Sigmoid colon (tissue), 6 donors: ENCODE measurements at regions not wholly inside any gene's neighbourhood (a gene's known extent, or its start where the extent isn't known, plus 50 kb on each side); places are given as distances from the start of the nearest gene placed in this dataset.
A peak's percentile ranks its signal among the peaks of the same experiment; 100 is the strongest.

ENCODE experiments used
- DNase-seq: peaks from one replicate; pipeline ENCODE4 v3.0.0-alpha.2; 2019
- H3K27ac ChIP-seq, 4 donors: fragments of 200-600 bp; sonication (generic); one replicate each; pipeline ENCODE4 v1.5.1; 2016 to 2019; ENCODE audit warnings: mild to moderate bottlenecking in 1 of 4
- H3K27me3 ChIP-seq, 3 donors: fragments of 200-600 bp; sonication (generic); one replicate each; pipeline ENCODE4 v1.5.1; 2019; ENCODE audit warnings: mild to moderate bottlenecking in 1 of 3
- H3K36me3 ChIP-seq, 4 donors: fragments of 200-600 bp; sonication (generic); one replicate each; pipeline ENCODE4 v1.5.1; 2016 to 2019
- H3K4me1 ChIP-seq, 4 donors: fragments of 200-600 bp; sonication (generic); one replicate each; pipeline ENCODE4 v1.5.1; 2017 to 2019
- H3K4me3 ChIP-seq, 4 donors: fragments of 200-600 bp; sonication (generic); one replicate each; pipeline ENCODE4 v1.5.1; 2017 to 2019; ENCODE audit warnings: mild to moderate bottlenecking in 2 of 4, moderate library complexity in 1 of 4
- H3K9me3 ChIP-seq, 4 donors: fragments of 200-600 bp in 3 of 4; sonication (generic) in 3 of 4; one replicate each; pipeline versions ENCODE4 v1.5.1 to v1.6.1; 2013 to 2019
- CTCF ChIP-seq, 4 experiments: fragments of 450-650 bp in 3 of 4; fragments of 200-600 bp in 1 of 4; IDR thresholded peaks; one replicate each; pipeline ENCODE4 v1.5.1; 2016 to 2019; ENCODE audit warnings: antibody characterized with exemption in 4 of 4, mild to moderate bottlenecking in 3 of 4, moderate library complexity in 2 of 4
- EP300 ChIP-seq, 4 donors: sonication (generic); formaldehyde crosslinking; IDR thresholded peaks; one replicate each; pipeline ENCODE4 v1.6.1; 2017; ENCODE audit warnings: antibody characterized with exemption in 4 of 4
- POLR2A ChIP-seq, 2 donors: fragments of 450-650 bp; IDR thresholded peaks; one replicate each; pipeline ENCODE4 v1.6.1; 2016; ENCODE audit warnings: antibody characterized with exemption in 2 of 2, mild to moderate bottlenecking in 2 of 2, moderate library complexity in 2 of 2
- POLR2AphosphoS5 ChIP-seq, 4 donors: sonication (generic); formaldehyde crosslinking; IDR thresholded peaks; one replicate each; pipeline ENCODE4 v1.6.1; 2017; ENCODE audit warnings: antibody characterized with exemption in 4 of 4
- WGBS, 2 donors: extraction: QIAGEN DNeasy Blood & Tissue Kit; methylation state at CpG; one replicate each; pipeline ENCODE4 v1.1.7; 2013; 5-methylcytosine and 5-hydroxymethylcytosine counted together
- intact Hi-C: fragments of 100-400 bp; cut with DNase I; formaldehyde crosslinking; loops from one replicate; pipeline ENCODE4 v1.15.1; 2023
- donor health status: healthy with polysubstance abuse.
- donor health status: healthy.

GRCh38 chr10:62459072-62459471 lies 84.9 kb downstream of the ZNF365 start:
- no peak overlapping the region for H3K4me3 ChIP-seq
- H3K9me3 ChIP-seq: no peaks in the 10 kb centered on the region
- no peak for DNase-seq
- peak; percentile 91 to 97 (median 96) for TF ChIP-seq POLR2AphosphoS5 (IDR thresholded peaks at IDR 0.05)
- no peak for TF ChIP-seq POLR2A (IDR thresholded peaks at IDR 0.05)
- TF ChIP-seq EP300 (IDR thresholded peaks at IDR 0.05): peak; percentile 70 to 84 (median 80)
- TF ChIP-seq CTCF (IDR thresholded peaks at IDR 0.05): no peak
- H3K4me1 ChIP-seq: peaks cover 0 to 34% (median 25%) of the 10 kb centered on the region in 4 donors
- 68 to 86% methylated on average over 1 of the region's 1 CpG for WGBS, 2 donors
- H3K27ac ChIP-seq: peak overlapping the region in 3 of 4 donors; percentile 57 to 72 (median 64)
- intact Hi-C loops: no loop called here
- H3K36me3 ChIP-seq: no peaks in the 10 kb centered on the region
- H3K27me3 ChIP-seq: no peaks in the 10 kb centered on the region

GRCh38 chr10:62459500-62459899 lies 85.3 kb downstream of the ZNF365 start:
- TF ChIP-seq CTCF (IDR thresholded peaks at IDR 0.05): no peak
- TF ChIP-seq POLR2AphosphoS5 (IDR thresholded peaks at IDR 0.05): no peak
- no peak for TF ChIP-seq EP300 (IDR thresholded peaks at IDR 0.05)
- TF ChIP-seq POLR2A (IDR thresholded peaks at IDR 0.05): no peak
- H3K27ac ChIP-seq: peak overlapping the region in 3 of 4 donors; percentile 57 to 72 (median 64)
- H3K4me1 ChIP-seq: peaks cover 0 to 32% (median 25%) of the 10 kb centered on the region in 4 donors
- no peaks in the 10 kb centered on the region for H3K36me3 ChIP-seq
- no peaks in the 10 kb centered on the region for H3K27me3 ChIP-seq
- no peak overlapping the region for H3K4me3 ChIP-seq
- intact Hi-C loops: no loop called here
- DNase-seq: no peak
- H3K9me3 ChIP-seq: no peaks in the 10 kb centered on the region
- 95 to 96% methylated on average over 3 of the region's 3 CpGs for WGBS, 2 donors

DNA sequence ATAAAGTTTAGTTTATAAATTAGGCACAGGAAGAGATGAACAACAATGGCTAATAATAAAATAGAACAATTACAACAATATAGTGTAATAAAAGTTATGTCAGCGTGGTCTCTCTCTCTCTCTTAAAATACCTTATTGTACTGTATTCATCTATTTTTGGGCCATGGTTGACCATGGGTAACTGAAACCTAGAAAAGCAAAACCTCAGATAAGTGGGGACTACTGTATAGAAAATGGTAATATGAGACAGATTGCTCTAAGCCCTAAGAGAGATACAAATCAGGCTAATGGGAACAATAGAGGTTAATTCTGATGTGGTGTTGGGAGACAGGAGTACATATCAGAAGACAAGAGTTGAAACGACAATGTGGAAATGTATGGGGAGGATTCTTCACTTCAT lies 86.2 kb downstream of the ZNF365 start:
- H3K4me1 ChIP-seq: peaks cover 0 to 29% (median 20%) of the 10 kb centered on the region in 4 donors
- H3K36me3 ChIP-seq: no peaks in the 10 kb centered on the region
- peak overlapping the region in 1 of 4 donors; percentile 72 for H3K27ac ChIP-seq
- WGBS, 2 donors: 87 to 88% methylated on average over 2 of the region's 2 CpGs
- no peak for DNase-seq
- intact Hi-C loops: no loop called here
- no peak overlapping the region for H3K4me3 ChIP-seq
- H3K9me3 ChIP-seq: peaks cover 0 to 3% (median 0%) of the 10 kb centered on the region in 4 donors
- H3K27me3 ChIP-seq: no peaks in the 10 kb centered on the region
- TF ChIP-seq POLR2A (IDR thresholded peaks at IDR 0.05): no peak
- TF ChIP-seq CTCF (IDR thresholded peaks at IDR 0.05): no peak
- no peak for TF ChIP-seq POLR2AphosphoS5 (IDR thresholded peaks at IDR 0.05)
- TF ChIP-seq EP300 (IDR thresholded peaks at IDR 0.05): no peak

DNA sequence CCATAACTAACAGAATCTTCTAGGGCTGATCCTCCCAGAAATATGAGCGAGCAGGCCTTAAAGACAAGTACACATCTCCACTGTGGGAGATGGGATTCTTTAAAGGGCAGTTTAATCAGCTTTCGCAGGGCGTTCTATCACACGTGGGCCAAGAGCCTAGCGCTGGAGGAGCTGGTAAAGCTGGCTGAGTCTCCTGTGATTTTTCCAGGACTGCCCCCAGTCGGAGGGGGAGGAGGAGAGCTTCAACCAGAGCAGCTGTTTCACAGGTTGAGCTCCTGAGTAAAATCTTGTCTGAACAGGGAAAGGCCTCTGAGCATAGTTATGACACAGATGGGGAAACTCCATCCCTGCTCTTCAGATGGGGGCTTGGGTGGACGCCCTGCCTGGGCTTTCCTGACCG lies 87.0 kb downstream of the ZNF365 start:
- peaks cover 0 to 3% (median 0%) of the 10 kb centered on the region in 4 donors for H3K9me3 ChIP-seq
- H3K27ac ChIP-seq: no peak overlapping the region
- no peaks in the 10 kb centered on the region for H3K27me3 ChIP-seq
- intact Hi-C loops: no loop called here
- no peaks in the 10 kb centered on the region for H3K36me3 ChIP-seq
- TF ChIP-seq EP300 (IDR thresholded peaks at IDR 0.05) (no peak), POLR2AphosphoS5 (IDR thresholded peaks at IDR 0.05) (no peak), CTCF (IDR thresholded peaks at IDR 0.05) (no peak), POLR2A (IDR thresholded peaks at IDR 0.05) (no peak)
- H3K4me1 ChIP-seq: peaks cover 0 to 27% (median 17%) of the 10 kb centered on the region in 4 donors
- WGBS, 2 donors: 87 to 90% methylated on average over 8 of the region's 8 CpGs
- no peak overlapping the region for H3K4me3 ChIP-seq
- DNase-seq: no peak

- Histone ChIP-seq H3K36me3 (no peaks in the 10 kb centered on the region), H3K27me3 (no peaks in the 10 kb centered on the region), H3K9me3 (peaks cover 0 to 3% (median 0%) of the 10 kb centered on the region in 4 donors), H3K4me3 (no peak overlapping the region), H3K27ac (no peak overlapping the region), H3K4me1 (peaks cover 0 to 19% (median 15%) of the 10 kb centered on the region in 4 donors)
- no peak for DNase-seq
- 96 to 98% methylated on average over 1 of the region's 1 CpG for WGBS, 2 donors
- intact Hi-C loops: no loop called here
- TF ChIP-seq CTCF (IDR thresholded peaks at IDR 0.05): no peak
- no peak for TF ChIP-seq EP300 (IDR thresholded peaks at IDR 0.05)
- no peak for TF ChIP-seq POLR2AphosphoS5 (IDR thresholded peaks at IDR 0.05)
- no peak for TF ChIP-seq POLR2A (IDR thresholded peaks at IDR 0.05)
Measured at GRCh38 chr10:62462461-62462860, 88.3 kb downstream of the ZNF365 start.
